ENCODE measurements at regions not wholly inside any gene's neighbourhood (a gene's known extent, or its start where the extent isn't known, plus 50 kb on each side); places are given as distances from the start of the nearest gene placed in this dataset.
"Not testable (repeated sequence)": the region's sequence is repeated elsewhere in the genome, so short reads cannot be mapped to it uniquely, and the experiment has no call there.

GRCh38 chr17:34012709-34013375, 242.2 kb upstream of the CCL2 start:
- Mint-ChIP-seq H3K4me3 (no peak overlapping the region), H3K36me3 (no peaks in the 10 kb centered on the region), H3K27me3 (peaks cover 2 to 3% of the 10 kb centered on the region in 2 donors)

GRCh38 chr17:34015253-34015652, 239.8 kb upstream of the CCL2 start:
- CTCF ChIA-PET: no interaction called here
- Mint-ChIP-seq H3K4me3 (no peak overlapping the region), H3K27me3 (peaks cover 2 to 3% of the 10 kb centered on the region in 2 donors), H3K27ac (no peak overlapping the region), H3K4me1 (no peaks in the 10 kb centered on the region), H3K9me3 (no peaks in the 10 kb centered on the region), H3K36me3 (no peaks in the 10 kb centered on the region)
- Histone ChIP-seq H3K9me3 (no peaks in the 10 kb centered on the region), H3K27ac (ENCODE audit: low read length) (no peak overlapping the region), H3K4me3 (ENCODE audit: control insufficient read depth in 1 of 2, extremely low read depth in 1 of 2, low read length in 1 of 2) (no peak overlapping the region), H3K4me1 (ENCODE audit: control insufficient read depth in 1 of 2, extremely low read depth in 1 of 2, insufficient read depth in 2 of 2, low read length in 2 of 2) (no peaks in the 10 kb centered on the region), H3K27me3 (replicated peaks in 1 of 2; ENCODE audit: control insufficient read depth in 2 of 2, extremely low read depth in 1 of 2, insufficient read depth in 2 of 2, low read length in 1 of 2) (peaks cover 0 to 12% of the 10 kb centered on the region in 2 experiments), H3K36me3 (ENCODE audit: control insufficient read depth in 2 of 2, extremely low read depth in 1 of 2, insufficient read depth in 1 of 2, low read length in 1 of 2) (no peaks in the 10 kb centered on the region)
- DNase-seq (no peak), ATAC-seq (replicated peaks in 1 of 4) (no peak)
- WGBS (ENCODE audit: insufficient coverage): no CpG with 5 or more reads among the region's 2 CpGs
- POLR2A ChIA-PET: interaction anchor here in 1 of 2 donors (0.7 kb wide), 1 partner anchor 466 kb away, joined by 4 read pairs; no protein-coding TSS in a partner anchor

More at GRCh38 chr17:34012709-34013375, 242.2 kb upstream of the CCL2 start:
- Mint-ChIP-seq H3K4me1 (no peaks in the 10 kb centered on the region), H3K9me3 (no peaks in the 10 kb centered on the region), H3K27ac (no peak overlapping the region)
- 88% methylated on average over 2 of the region's 5 CpGs for WGBS (ENCODE audit: insufficient coverage)
- Histone ChIP-seq H3K27me3 (replicated peaks in 1 of 2; ENCODE audit: control insufficient read depth in 2 of 2, extremely low read depth in 1 of 2, insufficient read depth in 2 of 2, low read length in 1 of 2) (peaks cover 0 to 14% of the 10 kb centered on the region in 2 experiments), H3K4me1 (ENCODE audit: control insufficient read depth in 1 of 2, extremely low read depth in 1 of 2, insufficient read depth in 2 of 2, low read length in 2 of 2) (no peaks in the 10 kb centered on the region), H3K4me3 (ENCODE audit: control insufficient read depth in 1 of 2, extremely low read depth in 1 of 2, low read length in 1 of 2) (no peak overlapping the region), H3K27ac (ENCODE audit: low read length) (no peak overlapping the region), H3K9me3 (no peaks in the 10 kb centered on the region), H3K36me3 (ENCODE audit: control insufficient read depth in 2 of 2, extremely low read depth in 1 of 2, insufficient read depth in 1 of 2, low read length in 1 of 2) (no peaks in the 10 kb centered on the region)
- no peak for DNase-seq
- POLR2A ChIA-PET: no interaction called here
- ATAC-seq (replicated peaks in 1 of 4): no peak
- CTCF ChIA-PET: no interaction called here

- Histone ChIP-seq H3K4me3 (ENCODE audit: control insufficient read depth in 1 of 2, extremely low read depth in 1 of 2, low read length in 1 of 2) (no peak overlapping the region), H3K27ac (ENCODE audit: low read length) (no peak overlapping the region), H3K9me3 (no peaks in the 10 kb centered on the region), H3K4me1 (ENCODE audit: control insufficient read depth in 1 of 2, extremely low read depth in 1 of 2, insufficient read depth in 2 of 2, low read length in 2 of 2) (no peaks in the 10 kb centered on the region), H3K36me3 (ENCODE audit: control insufficient read depth in 2 of 2, extremely low read depth in 1 of 2, insufficient read depth in 1 of 2, low read length in 1 of 2) (no peaks in the 10 kb centered on the region), H3K27me3 (replicated peaks in 1 of 2; ENCODE audit: control insufficient read depth in 2 of 2, extremely low read depth in 1 of 2, insufficient read depth in 2 of 2, low read length in 1 of 2) (peaks cover 0 to 11% of the 10 kb centered on the region in 2 experiments)
- Mint-ChIP-seq H3K4me1 (no peaks in the 10 kb centered on the region), H3K9me3 (no peaks in the 10 kb centered on the region), H3K27me3 (peaks cover 13 to 38% of the 10 kb centered on the region in 2 donors), H3K4me3 (no peak overlapping the region), H3K36me3 (no peaks in the 10 kb centered on the region), H3K27ac (no peak overlapping the region)
- CTCF ChIA-PET: no interaction called here
- DNase-seq (no peak), ATAC-seq (replicated peaks in 1 of 4) (no peak)
- POLR2A ChIA-PET: no interaction called here
- WGBS (ENCODE audit: insufficient coverage): no CpG with 5 or more reads among the region's 4 CpGs
Measured at GRCh38 chr17:34024386-34024785, 230.7 kb upstream of the CCL2 start.

GRCh38 chr17:34024806-34025551, 230.1 kb upstream of the CCL2 start:
- CTCF ChIA-PET: no interaction called here

GRCh38 chr17:34030601-34031000, 224.5 kb upstream of the CCL2 start:
- Mint-ChIP-seq H3K9me3 (peaks cover 8 to 24% (median 20%) of the 10 kb centered on the region in 3 donors), H3K27me3 (peaks cover 9 to 19% of the 10 kb centered on the region in 2 donors)
- H3K27me3 ChIP-seq (replicated peaks in 1 of 2; ENCODE audit: control insufficient read depth in 2 of 2, extremely low read depth in 1 of 2, insufficient read depth in 2 of 2, low read length in 1 of 2); H3K4me3 Mint-ChIP-seq; H3K27ac Mint-ChIP-seq; H3K4me1 Mint-ChIP-seq; H3K4me3 ChIP-seq (ENCODE audit: control insufficient read depth in 1 of 2, extremely low read depth in 1 of 2, low read length in 1 of 2); CTCF ChIA-PET; H3K4me1 ChIP-seq (ENCODE audit: control insufficient read depth in 1 of 2, extremely low read depth in 1 of 2, insufficient read depth in 2 of 2, low read length in 2 of 2); ATAC-seq (replicated peaks in 1 of 4); H3K36me3 ChIP-seq (ENCODE audit: control insufficient read depth in 2 of 2, extremely low read depth in 1 of 2, insufficient read depth in 1 of 2, low read length in 1 of 2); H3K27ac ChIP-seq (ENCODE audit: low read length); POLR2A ChIA-PET; H3K9me3 ChIP-seq; DNase-seq; H3K36me3 Mint-ChIP-seq: not testable (repeated sequence)
- WGBS (ENCODE audit: insufficient coverage): 93% methylated on average over 4 of the region's 7 CpGs

More at GRCh38 chr17:34024806-34025551, 230.1 kb upstream of the CCL2 start:
- Histone ChIP-seq H3K27ac (ENCODE audit: low read length) (no peak overlapping the region), H3K4me3 (ENCODE audit: control insufficient read depth in 1 of 2, extremely low read depth in 1 of 2, low read length in 1 of 2) (no peak overlapping the region), H3K36me3 (ENCODE audit: control insufficient read depth in 2 of 2, extremely low read depth in 1 of 2, insufficient read depth in 1 of 2, low read length in 1 of 2) (no peaks in the 10 kb centered on the region), H3K9me3 (no peaks in the 10 kb centered on the region), H3K4me1 (ENCODE audit: control insufficient read depth in 1 of 2, extremely low read depth in 1 of 2, insufficient read depth in 2 of 2, low read length in 2 of 2) (no peaks in the 10 kb centered on the region), H3K27me3 (replicated peaks in 1 of 2; ENCODE audit: control insufficient read depth in 2 of 2, extremely low read depth in 1 of 2, insufficient read depth in 2 of 2, low read length in 1 of 2) (peaks cover 0 to 11% of the 10 kb centered on the region in 2 experiments)
- Mint-ChIP-seq H3K9me3 (no peaks in the 10 kb centered on the region), H3K36me3 (no peaks in the 10 kb centered on the region), H3K4me3 (no peak overlapping the region), H3K4me1 (no peaks in the 10 kb centered on the region), H3K27ac (no peak overlapping the region), H3K27me3 (peaks cover 13 to 38% of the 10 kb centered on the region in 2 donors)
- DNase-seq (no peak), ATAC-seq (replicated peaks in 1 of 4) (no peak)
- POLR2A ChIA-PET: no interaction called here
- WGBS (ENCODE audit: insufficient coverage): no CpG with 5 or more reads among the region's 2 CpGs

- H3K27me3 ChIP-seq (replicated peaks in 1 of 2; ENCODE audit: control insufficient read depth in 2 of 2, extremely low read depth in 1 of 2, insufficient read depth in 2 of 2, low read length in 1 of 2); ATAC-seq (replicated peaks in 1 of 4); H3K9me3 ChIP-seq; H3K4me3 ChIP-seq (ENCODE audit: control insufficient read depth in 1 of 2, extremely low read depth in 1 of 2, low read length in 1 of 2); H3K4me1 Mint-ChIP-seq; POLR2A ChIA-PET; CTCF ChIA-PET; H3K4me1 ChIP-seq (ENCODE audit: control insufficient read depth in 1 of 2, extremely low read depth in 1 of 2, insufficient read depth in 2 of 2, low read length in 2 of 2); H3K27ac ChIP-seq (ENCODE audit: low read length); H3K27ac Mint-ChIP-seq; DNase-seq; H3K4me3 Mint-ChIP-seq; H3K36me3 Mint-ChIP-seq; H3K36me3 ChIP-seq (ENCODE audit: control insufficient read depth in 2 of 2, extremely low read depth in 1 of 2, insufficient read depth in 1 of 2, low read length in 1 of 2): not testable (repeated sequence)
- H3K27me3 Mint-ChIP-seq: peaks cover 7 to 15% of the 10 kb centered on the region in 2 donors
- peaks cover 8 to 24% (median 20%) of the 10 kb centered on the region in 3 donors for H3K9me3 Mint-ChIP-seq
Measured at GRCh38 chr17:34032305-34032704, 222.8 kb upstream of the CCL2 start.
